HCT116 (cell line): ENCODE measurements at regions not wholly inside any gene's neighbourhood (a gene's known extent, or its start where the extent isn't known, plus 50 kb on each side); places are given as distances from the start of the nearest gene placed in this dataset.

ENCODE experiments used
- ATAC-seq: fragments of 200-7000 bp; cut with Tn5 transposase; 2 replicates; pipeline ENCODE4 v1.9.1; 2020; ENCODE audit warnings: mild to moderate bottlenecking, moderate library complexity
- BruUV-seq: library from RNA; stranded (reverse); fragments of 400-500 nt; replicated peaks from 2 replicates; lab custom pipeline; 2021; lab: Mats Ljungman, UMichigan
- CTCF ChIA-PET: fragments of 300-600 bp; sonication (Branson Sonifier 250); formaldehyde crosslinking; loops from one replicate; lab custom pipeline; 2021; ENCODE audit warnings: antibody characterized with exemption; lab: Charles Lee
- POLR2A ChIA-PET: fragments of 300-600, 350-600 bp; sonication (Branson Sonifier 250); formaldehyde crosslinking; loops from one replicate; lab custom pipeline; 2021; ENCODE audit warnings: antibody characterized with exemption; lab: Charles Lee
- RAD21 ChIA-PET, 2 experiments: fragments of 300-600 bp; sonication (Branson Sonifier 250); formaldehyde crosslinking; loops; one replicate each; lab custom pipeline; 2023; ENCODE audit warnings: low total read pairs in 2 of 2; ENCODE audit not compliant: uncharacterized antibody in 2 of 2, unreplicated experiment in 2 of 2, low non-redundant PET in 1 of 2; lab: Charles Lee
- DNase-seq: peaks from one replicate; pipeline ENCODE4 v3.0.0-alpha.2; 2010; ENCODE audit warnings: low read depth, low spot score
- H2AFZ ChIP-seq: fragments of 200-600 bp; shearing (Covaris generic), sonication (generic); 2 replicates; pipeline ENCODE4 v1.6.1; 2017; ENCODE audit warnings: low read depth, mixed run types, mixed read lengths, antibody characterized with exemption, low read length; ENCODE audit not compliant: poor library complexity, severe bottlenecking
- H3K27ac ChIP-seq: 2 replicates; pipeline ENCODE4 v1.5.1; 2012; ENCODE audit warnings: low read depth, low read length
- H3K27me3 ChIP-seq: fragments of 200-600 bp; sonication (generic); 2 replicates; pipeline ENCODE4 v1.6.1; 2016; ENCODE audit warnings: mixed run types, low read length, mixed read lengths; ENCODE audit not compliant: insufficient read depth
- H3K36me3 ChIP-seq, 2 experiments: fragments of 200-500 bp in 1 of 2; fragments of 200-600 bp in 1 of 2; sonication (Bioruptor generic) in 1 of 2; sonication (generic) in 1 of 2; 2 replicates each; pipeline versions ENCODE4 v1.5.1 to v1.6.1; 2014 to 2016; ENCODE audit warnings: low read length in 2 of 2, inconsistent platforms in 1 of 2, mixed read lengths in 1 of 2, mixed run types in 1 of 2; ENCODE audit not compliant: insufficient read depth in 2 of 2, control insufficient read depth in 1 of 2
- H3K4me1 ChIP-seq, 2 experiments: fragments of 200-600 bp in 1 of 2; sonication (generic) in 1 of 2; 2 replicates each; pipeline versions ENCODE4 v1.5.1 to v1.6.1; 2012 to 2017; ENCODE audit warnings: low read length in 2 of 2, inconsistent platforms in 1 of 2, mild to moderate bottlenecking in 1 of 2, mixed read lengths in 1 of 2, mixed run types in 1 of 2, moderate library complexity in 1 of 2; ENCODE audit not compliant: insufficient read depth in 2 of 2, control insufficient read depth in 1 of 2
- H3K4me2 ChIP-seq: fragments of 200-600 bp; sonication (generic); 2 replicates; pipeline ENCODE4 v1.6.1; 2017; ENCODE audit warnings: mixed run types, low read length, mixed read lengths
- H3K4me3 ChIP-seq, 2 experiments: fragments of 200-600 bp in 1 of 2; sonication (generic) in 1 of 2; replicated peaks in 1 of 2; 2 replicates each; pipeline ENCODE4 v1.5.1; 2011 to 2016; ENCODE audit warnings: low read length in 2 of 2, control low read depth in 1 of 2, low read depth in 1 of 2, mild to moderate bottlenecking in 1 of 2, mixed read lengths in 1 of 2, mixed run types in 1 of 2
- H3K79me2 ChIP-seq: fragments of 200-600 bp; sonication (generic); 2 replicates; pipeline ENCODE4 v1.6.1; 2017; ENCODE audit warnings: mild to moderate bottlenecking, mixed run types, low read length, moderate library complexity, mixed read lengths; ENCODE audit not compliant: insufficient read depth
- H3K9ac ChIP-seq: fragments of 200-600 bp; sonication (generic); 2 replicates; pipeline ENCODE4 v1.6.1; 2016; ENCODE audit warnings: low read length, mixed read lengths
- H3K9me2 ChIP-seq: fragments of 200-600 bp; sonication (generic), shearing (Covaris generic); 2 replicates; pipeline ENCODE4 v1.6.1; 2017; ENCODE audit warnings: mixed run types, mild to moderate bottlenecking, moderate library complexity; ENCODE audit not compliant: insufficient read depth
- H3K9me3 ChIP-seq, 2 experiments: fragments of 200-500 bp in 1 of 2; fragments of 200-600 bp in 1 of 2; sonication (Bioruptor generic) in 1 of 2; sonication (generic) in 1 of 2; 2 replicates each; pipeline ENCODE4 v1.6.1; 2014 to 2017; ENCODE audit warnings: low read length in 2 of 2, mixed read lengths in 2 of 2, inconsistent platforms in 1 of 2, low read depth in 1 of 2, mild to moderate bottlenecking in 1 of 2, mixed run types in 1 of 2, moderate library complexity in 1 of 2; ENCODE audit not compliant: control insufficient read depth in 1 of 2, insufficient read depth in 1 of 2
- H4K20me1 ChIP-seq: fragments of 200-600 bp; sonication (generic), shearing (Covaris generic); 2 replicates; pipeline ENCODE4 v1.6.1; 2017; ENCODE audit warnings: mixed run types, mild to moderate bottlenecking, moderate library complexity; ENCODE audit not compliant: insufficient read depth
- CBX3 ChIP-seq: IDR thresholded peaks from 2 replicates; pipeline ENCODE4 v1.6.1; 2012; ENCODE audit warnings: low read depth
- CEBPB ChIP-seq: IDR thresholded peaks from 2 replicates; pipeline ENCODE4 v1.6.1; 2012; ENCODE audit warnings: low read depth
- EGR1 ChIP-seq: IDR thresholded peaks from 2 replicates; pipeline ENCODE4 v1.6.1; 2012; ENCODE audit warnings: low read depth
- ELF1 ChIP-seq: IDR thresholded peaks from 2 replicates; pipeline ENCODE4 v1.6.1; 2012; ENCODE audit warnings: low read depth, borderline replicate concordance
- EZH2 ChIP-seq: fragments of 200-600 bp; sonication (generic); IDR thresholded peaks from 2 replicates; pipeline ENCODE4 v1.6.1; 2017; ENCODE audit warnings: antibody characterized with exemption, mixed run types
- FOSL1 ChIP-seq: IDR thresholded peaks from 2 replicates; pipeline ENCODE4 v1.6.1; 2012; ENCODE audit warnings: low read depth
- JUND ChIP-seq: IDR thresholded peaks from 2 replicates; pipeline ENCODE4 v1.6.1; 2012
- MAX ChIP-seq: IDR thresholded peaks from 2 replicates; pipeline ENCODE4 v1.6.1; 2012
- POLR2A ChIP-seq: IDR thresholded peaks from 2 replicates; pipeline ENCODE4 v1.7.0; 2011; ENCODE audit warnings: borderline replicate concordance; ENCODE audit not compliant: insufficient read depth, insufficient read length; ENCODE audit errors: extremely low read depth
- POLR2AphosphoS5 ChIP-seq: IDR thresholded peaks from 2 replicates; pipeline ENCODE4 v1.6.1; 2011; ENCODE audit warnings: mild to moderate bottlenecking, low read depth, low read length, moderate library complexity
- REST ChIP-seq: IDR thresholded peaks from 2 replicates; pipeline ENCODE4 v1.6.1; 2012; ENCODE audit warnings: low read depth
- SP1 ChIP-seq: IDR thresholded peaks from 2 replicates; pipeline ENCODE4 v1.6.1; 2012; ENCODE audit warnings: low read depth
- YY1 ChIP-seq: IDR thresholded peaks from 2 replicates; pipeline ENCODE4 v1.6.1; 2011; ENCODE audit warnings: low read length, low read depth, moderate library complexity, mild to moderate bottlenecking; ENCODE audit not compliant: insufficient replicate concordance; ENCODE audit errors: extremely low read depth
- ZFX ChIP-seq: fragments of 450-650 bp; IDR thresholded peaks from 2 replicates; pipeline ENCODE4 v1.6.1; 2017
- ZNF274 ChIP-seq: fragments of 200-500 bp; sonication (Bioruptor generic); IDR thresholded peaks from 2 replicates; pipeline ENCODE4 v1.6.1; 2014; ENCODE audit warnings: mild to moderate bottlenecking, low read depth, low read length, inconsistent platforms
- intact Hi-C: fragments of 100-400 bp; cut with micrococcal nuclease; formaldehyde crosslinking; loops from 2 replicates; pipeline ENCODE4 v1.10.0; 2022
- TF ChIP-seq, protein P1 (sequence below): IDR thresholded peaks from 2 replicates; pipeline ENCODE4 v1.6.1; 2012
- TF ChIP-seq, protein P2 (sequence below), 3 experiments: fragments of 200-600 bp in 1 of 3; sonication (generic) in 1 of 3; IDR thresholded peaks in 2 of 3; conservative IDR thresholded peaks in 1 of 3; 2 replicates each; pipeline ENCODE4 v1.5.1; 2012 to 2017; ENCODE audit warnings: low read depth in 2 of 3, low read length in 2 of 3, antibody characterized with exemption in 1 of 3, borderline replicate concordance in 1 of 3, control low read depth in 1 of 3, mild to moderate bottlenecking in 1 of 3, mixed read lengths in 1 of 3, mixed run types in 1 of 3, moderate library complexity in 1 of 3; ENCODE audit not compliant: insufficient read depth in 1 of 3

DNA sequence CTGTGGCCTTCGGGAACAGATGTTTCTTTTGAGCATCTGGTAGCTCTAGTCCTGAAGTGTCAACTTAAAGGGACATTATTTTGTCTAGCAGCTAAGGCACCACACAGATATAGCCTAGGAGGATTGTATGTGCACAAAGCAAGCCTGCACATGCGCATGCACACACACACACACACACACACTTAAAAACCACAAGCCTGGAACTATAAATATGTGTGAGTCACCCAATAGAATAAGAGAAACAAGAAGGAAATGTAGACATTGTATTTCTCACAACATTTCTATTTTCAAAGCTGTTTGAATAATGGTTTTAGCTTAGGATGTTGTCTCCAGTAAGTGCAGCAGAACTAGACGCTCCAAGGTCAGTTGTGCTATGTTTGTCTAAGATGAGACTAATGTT is 516.5 kb downstream of the SUCLA2 start:
- Histone ChIP-seq H3K9me2 (no peaks in the 10 kb centered on the region), H3K27ac (no peak overlapping the region), H3K79me2 (no peaks in the 10 kb centered on the region), H3K4me1 (no peaks in the 10 kb centered on the region), H3K27me3 (no peaks in the 10 kb centered on the region), H3K9ac (no peak overlapping the region)
- RAD21 ChIA-PET, result no interaction called here
- ATAC-seq (no peak), DNase-seq (no peak)
- CTCF ChIA-PET, result no interaction called here
- POLR2A ChIA-PET, result no interaction called here
- no peak for TF ChIP-seq ZFX
- TF ChIP-seq SP1, result no peak
- TF ChIP-seq EGR1, result no peak
- TF ChIP-seq CEBPB, result no peak
- TF ChIP-seq, protein P1, sequence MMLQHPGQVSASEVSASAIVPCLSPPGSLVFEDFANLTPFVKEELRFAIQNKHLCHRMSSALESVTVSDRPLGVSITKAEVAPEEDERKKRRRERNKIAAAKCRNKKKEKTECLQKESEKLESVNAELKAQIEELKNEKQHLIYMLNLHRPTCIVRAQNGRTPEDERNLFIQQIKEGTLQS, result no peak
- TF ChIP-seq FOSL1, result no peak
- TF ChIP-seq, protein P2, sequence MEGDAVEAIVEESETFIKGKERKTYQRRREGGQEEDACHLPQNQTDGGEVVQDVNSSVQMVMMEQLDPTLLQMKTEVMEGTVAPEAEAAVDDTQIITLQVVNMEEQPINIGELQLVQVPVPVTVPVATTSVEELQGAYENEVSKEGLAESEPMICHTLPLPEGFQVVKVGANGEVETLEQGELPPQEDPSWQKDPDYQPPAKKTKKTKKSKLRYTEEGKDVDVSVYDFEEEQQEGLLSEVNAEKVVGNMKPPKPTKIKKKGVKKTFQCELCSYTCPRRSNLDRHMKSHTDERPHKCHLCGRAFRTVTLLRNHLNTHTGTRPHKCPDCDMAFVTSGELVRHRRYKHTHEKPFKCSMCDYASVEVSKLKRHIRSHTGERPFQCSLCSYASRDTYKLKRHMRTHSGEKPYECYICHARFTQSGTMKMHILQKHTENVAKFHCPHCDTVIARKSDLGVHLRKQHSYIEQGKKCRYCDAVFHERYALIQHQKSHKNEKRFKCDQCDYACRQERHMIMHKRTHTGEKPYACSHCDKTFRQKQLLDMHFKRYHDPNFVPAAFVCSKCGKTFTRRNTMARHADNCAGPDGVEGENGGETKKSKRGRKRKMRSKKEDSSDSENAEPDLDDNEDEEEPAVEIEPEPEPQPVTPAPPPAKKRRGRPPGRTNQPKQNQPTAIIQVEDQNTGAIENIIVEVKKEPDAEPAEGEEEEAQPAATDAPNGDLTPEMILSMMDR (IDR thresholded peaks at IDR 0.05 in 2 of 3, conservative IDR thresholded peaks at IDR 0.05 in 1 of 3; ENCODE audit: borderline replicate concordance in 1 of 3, insufficient read depth in 1 of 3, low read depth in 2 of 3, low read length in 2 of 3), result no peak
- no peak for TF ChIP-seq JUND
- no peak for TF ChIP-seq REST
- no peak for TF ChIP-seq ELF1
- TF ChIP-seq MAX, result no peak
- TF ChIP-seq ZNF274, result no peak
- TF ChIP-seq POLR2AphosphoS5, result no peak
- no peak for TF ChIP-seq YY1
- no peak for TF ChIP-seq POLR2A
- TF ChIP-seq EZH2, result no peak
- no peak for TF ChIP-seq CBX3
- TF ChIP-seq, all 23 proteins: peak for 0
- H3K4me2 ChIP-seq, result no peak overlapping the region
- H3K9me3 ChIP-seq, result no peaks in the 10 kb centered on the region; a peak in 1 of 4 replicates
- H3K36me3 ChIP-seq, result no peaks in the 10 kb centered on the region
- intact Hi-C loops, result no loop called here
- H3K4me3 ChIP-seq, result no peak overlapping the region
- H4K20me1 ChIP-seq, result no peaks in the 10 kb centered on the region
- no peak overlapping the region for H2AFZ ChIP-seq
- no TSS peak for BruUV-seq
